Endothelial cell (in vitro differentiated cells): ENCODE measurements at regions not wholly inside any gene's neighbourhood (a gene's known extent, or its start where the extent isn't known, plus 50 kb on each side); places are given as distances from the start of the nearest gene placed in this dataset.

Source experiments
- DNase-seq: peaks from one replicate; pipeline ENCODE4 v3.0.0; 2021; ENCODE audit warnings: low spot score
- H3K27ac Mint-ChIP-seq: one replicate; pipeline ENCODE4 v1.8.0; 2021; ENCODE audit warnings: mixed read lengths, inconsistent platforms; ENCODE audit not compliant: unreplicated experiment
- H3K27me3 Mint-ChIP-seq: one replicate; pipeline ENCODE4 v1.8.0; 2021; ENCODE audit warnings: mild to moderate bottlenecking, moderate library complexity, mixed read lengths, inconsistent platforms; ENCODE audit not compliant: unreplicated experiment
- H3K36me3 Mint-ChIP-seq: one replicate; pipeline ENCODE4 v1.8.0; 2021; ENCODE audit warnings: mild to moderate bottlenecking, low read depth, mixed read lengths, inconsistent platforms; ENCODE audit not compliant: unreplicated experiment
- H3K4me1 Mint-ChIP-seq: one replicate; pipeline ENCODE4 v1.8.0; 2021; ENCODE audit warnings: mild to moderate bottlenecking, mixed read lengths, inconsistent platforms; ENCODE audit not compliant: unreplicated experiment
- H3K4me3 Mint-ChIP-seq: one replicate; pipeline ENCODE4 v1.8.0; 2021; ENCODE audit warnings: mild to moderate bottlenecking, mixed read lengths, inconsistent platforms; ENCODE audit not compliant: unreplicated experiment
- H3K9me3 Mint-ChIP-seq: one replicate; pipeline ENCODE4 v1.8.0; 2021; ENCODE audit warnings: mixed read lengths, inconsistent platforms; ENCODE audit not compliant: unreplicated experiment
- CTCF ChIP-seq: fragments of 200-600 bp; sonication (generic); IDR thresholded peaks from one replicate; pipeline ENCODE4 v1.5.0; 2021; ENCODE audit warnings: antibody characterized with exemption; ENCODE audit not compliant: unreplicated experiment

- Mint-ChIP-seq H3K36me3 (no peaks in the 10 kb centered on the region), H3K9me3 (no peaks in the 10 kb centered on the region), H3K27ac (no peak overlapping the region), H3K4me3 (no peak overlapping the region), H3K27me3 (peaks cover 3% of the 10 kb centered on the region), H3K4me1 (peaks cover 13% of the 10 kb centered on the region)
- DNase-seq, result no peak
- TF ChIP-seq CTCF, result no peak
Observed at GRCh38 chr12:59031313-59031712, 111.0 kb upstream of the LRIG3 start.

GRCh38 chr12:59030415-59030814, 110.1 kb upstream of the LRIG3 start:
- peaks cover 3% of the 10 kb centered on the region for H3K27me3 Mint-ChIP-seq
- H3K27ac Mint-ChIP-seq, result no peak overlapping the region
- no peaks in the 10 kb centered on the region for H3K36me3 Mint-ChIP-seq
- H3K4me3 Mint-ChIP-seq, result no peak overlapping the region
- H3K4me1 Mint-ChIP-seq, result peaks cover 5% of the 10 kb centered on the region
- TF ChIP-seq CTCF, result no peak
- no peak for DNase-seq
- no peaks in the 10 kb centered on the region for H3K9me3 Mint-ChIP-seq

GRCh38 chr12:59027199-59027598, 106.9 kb upstream of the LRIG3 start:
- no peak for DNase-seq
- Mint-ChIP-seq H3K4me1 (peaks cover 10% of the 10 kb centered on the region), H3K27ac (no peak overlapping the region), H3K4me3 (no peak overlapping the region), H3K9me3 (no peaks in the 10 kb centered on the region), H3K27me3 (no peaks in the 10 kb centered on the region), H3K36me3 (no peaks in the 10 kb centered on the region)
- no peak for TF ChIP-seq CTCF

- peaks cover 11% of the 10 kb centered on the region for H3K4me1 Mint-ChIP-seq
- no peak overlapping the region for H3K4me3 Mint-ChIP-seq
- no peaks in the 10 kb centered on the region for H3K9me3 Mint-ChIP-seq
- DNase-seq, result no peak
- no peaks in the 10 kb centered on the region for H3K36me3 Mint-ChIP-seq
- no peaks in the 10 kb centered on the region for H3K27me3 Mint-ChIP-seq
- H3K27ac Mint-ChIP-seq, result no peak overlapping the region
- no peak for TF ChIP-seq CTCF
Observed at GRCh38 chr12:59023861-59024424, 103.6 kb upstream of the LRIG3 start.

GRCh38 chr12:59020073-59020946, 100.0 kb upstream of the LRIG3 start:
- Mint-ChIP-seq H3K4me3 (no peak overlapping the region), H3K9me3 (no peaks in the 10 kb centered on the region), H3K27ac (no peak overlapping the region), H3K27me3 (no peaks in the 10 kb centered on the region), H3K36me3 (no peaks in the 10 kb centered on the region), H3K4me1 (peaks cover 11% of the 10 kb centered on the region)
- DNase-seq, result no peak
- no peak for TF ChIP-seq CTCF
